HG03575 (cell line): ENCODE measurements at regions not wholly inside any gene's neighbourhood (a gene's known extent, or its start where the extent isn't known, plus 50 kb on each side); places are given as distances from the start of the nearest gene placed in this dataset.

ENCODE experiments used
- ATAC-seq: cut with Tn5 transposase; IDR thresholded peaks from one replicate; pipeline ENCODE4 v1.9.1; 2021; ENCODE audit not compliant: unreplicated experiment, insufficient number of reproducible peaks, low FRiP score; ENCODE audit errors: extremely low read depth

DNA sequence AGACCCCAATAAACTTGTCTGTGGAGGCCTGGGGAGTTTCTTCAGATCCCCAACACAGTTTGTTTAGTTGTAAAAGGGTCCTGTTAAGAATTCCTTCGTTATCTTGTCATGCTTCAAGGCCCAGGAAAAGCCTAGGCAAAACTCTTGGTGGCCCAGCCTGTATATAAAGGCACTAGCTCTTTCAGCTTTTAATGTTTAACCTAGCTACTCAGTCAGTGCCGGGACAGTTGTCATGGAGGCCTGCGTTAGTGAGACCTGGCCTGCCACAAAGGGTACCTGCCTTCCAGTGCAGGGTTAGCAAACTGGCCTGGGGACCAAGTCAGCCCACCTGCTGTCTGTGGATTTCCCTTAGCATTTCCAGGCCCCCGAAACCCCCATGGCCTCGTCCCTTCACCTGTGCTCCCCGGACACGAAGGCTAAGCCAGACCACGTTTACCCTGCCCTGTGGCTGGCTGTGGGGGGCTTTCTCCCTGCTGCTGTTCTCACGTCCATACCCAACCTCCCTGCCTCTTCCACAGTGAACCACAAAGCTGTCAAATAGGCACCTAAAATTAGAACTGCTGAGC, 96.9 kb upstream of the PPP2R2D start:
- ATAC-seq: no peak

DNA sequence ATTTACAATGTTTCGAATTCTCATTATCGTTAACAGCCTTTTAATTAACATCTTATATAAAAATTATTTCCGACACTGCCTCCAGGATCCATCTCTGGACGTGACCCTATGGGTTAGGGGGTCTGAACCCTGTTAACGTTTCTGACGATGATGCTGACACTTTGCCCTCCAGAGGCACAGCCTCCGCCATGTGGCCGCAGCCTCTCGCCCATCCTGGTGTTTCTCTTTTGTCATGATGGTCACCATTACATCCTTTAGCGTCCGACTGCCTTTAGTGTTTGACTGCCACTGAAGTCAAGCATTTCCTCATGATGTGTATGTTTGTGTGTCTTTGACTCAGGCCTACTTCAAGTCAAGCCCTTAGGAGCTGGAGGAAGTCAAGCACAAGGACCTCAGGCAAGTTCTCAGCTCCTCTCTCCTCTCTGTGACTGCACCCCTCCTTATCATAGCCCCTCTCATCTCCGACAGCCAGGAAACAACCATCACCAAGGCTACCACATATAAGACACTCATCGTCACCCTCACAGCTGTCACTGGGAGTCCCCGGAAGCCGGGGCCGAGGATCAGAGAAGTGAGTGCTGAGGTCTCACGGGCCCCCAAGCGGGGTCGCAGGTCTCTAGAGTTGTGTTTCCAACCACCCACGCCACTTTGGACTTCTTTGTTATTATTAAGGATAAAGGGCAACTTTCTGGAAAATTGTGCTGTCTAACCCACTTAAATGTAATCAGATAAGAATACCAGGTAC, 96.1 kb upstream of the PPP2R2D start:
- no peak for ATAC-seq

DNA sequence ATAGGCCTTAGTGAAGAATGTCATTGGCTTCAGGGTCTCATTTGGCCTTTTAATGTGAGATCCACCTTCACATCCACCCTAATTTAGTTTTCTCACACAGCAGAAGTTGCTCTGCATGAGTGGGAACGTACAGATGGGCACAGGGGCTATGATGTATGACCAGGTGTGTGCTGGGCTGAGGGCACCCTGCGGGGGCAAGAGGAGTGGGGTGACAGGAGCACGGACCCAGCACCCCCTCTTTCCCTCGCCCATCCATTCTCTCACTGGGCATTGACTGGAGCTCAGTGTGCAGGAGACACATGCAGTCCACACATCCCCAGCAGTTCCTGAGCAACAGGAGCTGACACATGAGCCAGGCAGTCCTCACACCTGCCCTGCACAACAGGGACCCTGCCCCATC, 95.1 kb upstream of the PPP2R2D start:
- no peak for ATAC-seq

DNA sequence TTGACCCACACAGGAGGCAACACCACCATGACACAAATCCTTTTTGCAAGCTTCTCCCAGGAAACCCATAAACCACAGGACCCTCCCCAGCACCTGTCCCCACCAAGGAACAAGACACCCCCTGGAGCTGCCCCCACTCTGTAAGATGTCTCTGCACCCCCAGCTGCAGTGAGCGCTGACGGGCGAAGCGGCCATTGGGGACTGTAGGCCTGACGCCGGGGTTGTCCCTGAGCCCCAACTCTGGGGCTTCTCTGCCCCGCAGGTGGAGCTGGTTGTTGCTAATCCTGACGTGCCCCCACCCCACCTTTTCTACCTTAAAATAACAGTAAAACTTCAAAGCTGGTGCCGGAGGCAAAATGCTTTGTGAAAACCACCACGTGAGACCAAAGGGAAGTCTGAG, 94.7 kb upstream of the PPP2R2D start:
- ATAC-seq: no peak

DNA sequence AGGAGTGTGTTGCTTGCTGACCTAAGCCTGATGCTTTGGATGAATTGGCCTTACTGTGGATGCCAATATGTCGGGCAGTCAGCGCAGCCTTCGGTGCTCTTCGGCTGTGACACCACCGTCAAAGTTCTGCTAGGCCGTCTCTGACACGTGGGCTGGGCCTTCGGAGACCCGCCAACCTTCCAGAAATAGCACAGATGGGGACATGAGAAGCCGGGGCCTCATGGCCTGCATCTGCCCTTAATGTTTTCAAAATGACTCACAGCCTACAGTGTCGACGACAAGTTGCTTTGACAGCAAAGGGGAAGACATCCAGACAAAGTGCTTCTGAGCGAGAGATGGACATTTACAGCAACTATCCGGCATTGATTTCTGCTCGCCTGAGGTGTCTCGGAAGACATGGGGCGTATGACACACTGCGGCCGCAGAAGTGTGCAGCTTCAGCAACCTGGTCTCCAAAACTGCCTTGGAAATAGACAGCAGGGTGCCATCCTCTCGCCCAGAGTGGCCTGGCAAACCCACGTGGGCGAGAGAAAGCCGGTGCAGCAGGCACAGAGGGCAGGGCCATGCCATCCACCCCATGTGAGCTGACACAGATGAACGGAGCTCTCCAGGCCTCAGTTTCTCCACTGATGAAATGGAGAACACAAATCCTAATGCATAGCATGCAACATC, 94.0 kb upstream of the PPP2R2D start:
- no peak for ATAC-seq

DNA sequence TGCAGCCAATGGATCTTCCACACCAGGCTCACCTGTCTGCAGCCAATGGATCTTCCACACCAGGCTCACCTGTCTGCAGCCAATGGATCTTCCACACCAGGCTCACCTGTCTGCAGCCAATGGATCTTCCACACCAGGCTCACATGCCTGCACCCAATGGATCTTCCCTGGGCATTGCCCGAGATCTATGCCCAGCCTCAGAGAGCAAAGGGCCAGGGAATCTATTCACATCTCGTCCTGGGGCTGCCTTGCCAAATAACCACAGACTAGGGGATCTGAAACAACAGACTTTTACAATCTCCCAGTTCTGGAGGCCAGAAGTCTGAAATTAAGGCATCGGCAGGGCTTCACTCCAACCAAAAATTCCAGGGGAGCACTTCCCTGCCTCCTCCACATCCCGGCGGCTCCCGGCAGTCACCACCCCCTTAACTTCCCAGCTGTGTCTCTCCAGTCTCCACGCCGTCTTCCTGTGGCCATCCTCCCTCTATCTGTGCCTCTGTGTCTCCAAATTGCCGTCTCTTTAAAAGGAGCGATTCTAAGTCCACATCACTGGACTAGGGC, 92.4 kb upstream of the PPP2R2D start:
- no peak for ATAC-seq

DNA sequence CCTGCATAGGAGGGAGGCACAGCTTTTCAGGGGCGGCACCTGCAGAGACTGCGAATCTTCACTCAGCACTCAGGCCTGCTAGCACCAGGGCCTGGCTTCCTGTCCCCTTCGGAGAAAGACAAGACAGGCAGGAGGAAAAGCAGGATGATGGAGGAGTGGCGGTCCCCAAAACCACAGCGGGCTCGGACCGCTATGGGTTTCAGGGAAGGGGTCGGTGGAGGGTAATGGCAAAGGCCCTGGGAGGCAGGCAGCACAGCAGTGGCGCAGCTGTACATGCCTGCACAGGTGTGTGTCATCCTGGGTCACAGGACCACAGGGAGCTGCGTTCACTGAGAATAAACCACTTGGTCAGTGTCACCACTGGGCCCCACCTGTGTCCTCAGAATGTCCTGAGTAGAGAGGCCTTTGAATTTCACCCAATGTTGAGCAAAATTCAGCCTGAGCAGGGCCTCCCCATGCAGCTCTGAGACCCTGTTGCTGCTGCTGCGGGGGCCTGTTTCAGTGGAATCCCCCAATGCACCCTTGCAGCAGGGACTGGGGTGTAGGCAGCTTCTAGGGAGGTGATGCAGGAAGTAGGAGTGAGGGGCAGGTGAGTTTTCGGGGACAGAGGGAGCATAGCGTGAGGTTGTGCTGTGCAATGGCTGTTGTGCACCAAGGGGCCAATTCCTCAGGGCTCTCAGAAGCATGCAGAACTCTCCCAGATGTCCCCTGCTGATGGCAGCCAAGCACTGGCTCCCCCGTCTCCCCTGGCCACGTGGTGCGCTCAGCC, 90.6 kb upstream of the PPP2R2D start:
- no peak for ATAC-seq

DNA sequence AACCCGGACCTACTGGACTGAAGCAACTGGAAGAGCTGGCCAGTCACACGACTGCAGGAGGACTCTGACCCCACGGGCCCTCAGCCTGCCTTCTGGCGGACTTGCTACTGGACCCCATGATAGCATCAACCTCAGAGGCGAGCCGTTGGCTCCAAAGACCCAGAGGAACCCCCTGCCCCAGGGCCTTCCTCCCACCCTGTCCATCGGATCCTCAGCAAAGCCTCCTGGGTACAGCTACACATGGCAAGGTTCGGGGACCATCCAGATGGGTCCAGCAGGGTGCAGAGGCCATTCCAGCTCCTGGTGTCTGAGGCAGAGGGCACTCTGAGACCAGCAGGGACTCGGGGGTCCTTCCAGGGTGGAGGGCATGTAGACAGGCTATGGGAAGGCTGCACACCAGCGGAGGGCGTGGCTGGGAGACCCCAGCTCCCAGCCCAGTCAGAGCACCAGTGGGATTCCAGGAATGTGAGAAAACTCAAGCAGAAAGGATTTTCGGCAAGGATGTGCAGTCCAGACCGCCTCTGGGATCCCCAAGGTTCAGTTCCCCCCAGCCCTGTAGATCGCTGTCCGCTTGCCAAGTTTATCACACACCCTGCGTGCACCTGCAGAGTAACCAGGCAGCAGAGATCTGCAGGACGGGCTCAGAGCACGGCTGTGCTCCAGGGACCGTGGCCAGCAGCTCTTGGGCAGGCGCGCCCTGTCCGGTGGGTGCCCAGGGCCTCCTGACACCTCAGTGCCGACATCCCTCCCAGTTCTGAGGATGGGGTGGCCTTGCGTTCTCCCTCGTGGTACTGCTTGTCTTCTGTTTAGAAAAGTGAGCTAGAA, 89.8 kb upstream of the PPP2R2D start:
- no peak for ATAC-seq

DNA sequence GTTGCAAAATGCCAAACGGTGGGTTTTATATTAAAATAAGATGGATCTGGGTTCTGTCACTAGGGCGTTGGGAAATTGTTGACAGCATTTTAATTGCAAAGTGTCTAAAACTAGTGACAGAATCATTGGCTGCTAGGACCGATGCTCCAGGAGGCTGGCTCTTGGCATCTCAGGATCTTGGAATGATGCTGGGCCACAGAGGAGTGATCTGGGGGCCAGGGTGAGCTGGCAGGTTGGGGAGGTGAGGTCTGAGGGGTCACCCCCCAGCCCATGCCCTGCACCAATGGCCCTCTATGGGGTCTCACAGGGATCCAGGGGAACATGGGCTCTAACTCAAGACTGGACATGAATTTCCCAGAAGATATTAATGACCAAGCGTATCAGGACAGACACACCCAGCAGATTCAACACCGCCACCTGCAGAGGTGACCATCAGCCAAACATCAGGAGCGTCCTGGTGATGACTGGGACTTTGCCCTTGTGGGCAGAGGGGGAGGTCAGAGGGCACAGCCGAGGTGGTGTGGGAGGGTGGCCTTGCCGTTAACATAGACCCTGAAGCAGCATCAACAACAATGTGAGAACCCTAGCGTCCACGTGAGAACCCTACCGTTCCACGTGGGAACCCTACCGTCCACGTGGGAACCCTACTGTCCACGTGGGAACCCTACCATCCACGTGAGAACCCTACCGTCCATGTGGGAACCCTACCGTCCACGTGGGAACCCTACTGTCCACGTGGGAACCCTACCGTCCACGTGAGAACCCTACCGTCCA, 89.0 kb upstream of the PPP2R2D start:
- no peak for ATAC-seq

DNA sequence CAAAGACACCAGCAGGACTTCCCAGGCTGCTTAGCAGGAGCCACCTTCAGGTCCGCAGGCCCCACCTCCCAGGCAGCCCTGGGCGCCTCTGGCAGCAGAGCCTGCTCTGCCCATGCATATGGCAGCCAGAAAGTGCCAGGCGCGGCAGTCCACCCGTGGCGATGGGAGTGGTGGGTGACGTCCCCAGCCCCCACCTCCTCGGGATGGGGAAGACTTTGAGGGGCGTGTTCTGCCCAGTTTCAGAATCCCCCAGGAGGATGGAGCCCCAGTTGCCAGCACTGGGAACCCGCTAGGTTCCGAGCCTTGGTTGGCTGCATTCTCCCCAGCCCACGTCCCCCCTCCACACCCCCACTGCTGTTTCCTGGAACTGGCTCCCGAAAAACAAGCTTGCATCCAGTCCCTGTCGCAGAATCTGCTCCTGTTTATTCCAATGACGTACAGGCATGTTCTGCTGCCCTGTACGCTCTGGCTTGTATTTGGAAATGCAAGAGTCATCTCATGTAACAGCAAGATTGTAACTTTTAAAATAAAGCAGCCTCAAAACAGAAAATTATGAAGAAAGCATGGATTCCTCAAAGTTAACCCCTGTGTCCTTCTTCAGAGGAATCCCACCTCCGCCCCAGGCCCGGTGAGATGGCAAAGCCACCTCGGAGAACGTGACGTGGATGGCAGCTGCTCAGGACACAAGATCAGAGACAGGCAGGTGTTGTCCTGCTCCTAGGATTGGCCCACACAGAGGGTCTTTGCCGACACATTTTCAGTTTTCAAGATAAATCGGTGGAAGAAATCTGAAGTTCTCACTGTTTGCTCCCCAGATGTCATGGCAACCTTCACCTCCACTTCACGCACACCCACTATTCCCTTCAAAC, 87.8 kb upstream of the PPP2R2D start:
- ATAC-seq: no peak

DNA sequence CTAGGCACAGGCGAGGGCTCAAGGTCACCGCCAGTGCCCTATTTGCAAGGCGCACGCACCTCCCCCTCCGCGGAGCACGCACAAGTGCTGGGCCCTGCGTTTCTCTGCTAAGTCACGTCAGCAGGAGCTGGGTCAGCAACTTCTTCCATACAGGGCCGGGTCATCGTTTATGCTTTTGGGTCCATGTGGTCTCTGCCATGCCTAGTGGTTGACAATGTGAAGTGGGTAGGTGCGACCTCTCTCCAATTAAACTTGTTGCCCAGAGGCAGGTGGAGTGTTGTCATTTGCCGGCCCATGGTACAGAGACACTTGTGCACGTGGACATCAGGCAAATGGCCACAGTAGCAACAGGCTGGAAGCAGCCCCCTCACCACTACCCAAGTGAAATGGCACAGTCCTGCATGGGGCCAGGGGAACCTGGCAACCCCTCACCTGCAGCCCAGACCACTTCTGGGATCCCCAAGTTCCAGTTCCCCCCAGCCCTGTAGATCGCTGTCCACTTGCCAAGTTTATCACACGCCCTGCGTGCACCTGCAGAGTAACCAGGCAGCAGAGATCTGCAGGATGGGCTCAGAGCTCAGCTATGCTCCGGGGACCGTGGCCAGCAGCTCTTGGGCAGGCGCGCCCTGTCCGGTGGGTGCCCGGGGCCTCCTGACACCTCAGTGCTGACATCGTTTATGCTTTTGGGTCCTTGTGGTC, 86.1 kb upstream of the PPP2R2D start:
- ATAC-seq: no peak

DNA sequence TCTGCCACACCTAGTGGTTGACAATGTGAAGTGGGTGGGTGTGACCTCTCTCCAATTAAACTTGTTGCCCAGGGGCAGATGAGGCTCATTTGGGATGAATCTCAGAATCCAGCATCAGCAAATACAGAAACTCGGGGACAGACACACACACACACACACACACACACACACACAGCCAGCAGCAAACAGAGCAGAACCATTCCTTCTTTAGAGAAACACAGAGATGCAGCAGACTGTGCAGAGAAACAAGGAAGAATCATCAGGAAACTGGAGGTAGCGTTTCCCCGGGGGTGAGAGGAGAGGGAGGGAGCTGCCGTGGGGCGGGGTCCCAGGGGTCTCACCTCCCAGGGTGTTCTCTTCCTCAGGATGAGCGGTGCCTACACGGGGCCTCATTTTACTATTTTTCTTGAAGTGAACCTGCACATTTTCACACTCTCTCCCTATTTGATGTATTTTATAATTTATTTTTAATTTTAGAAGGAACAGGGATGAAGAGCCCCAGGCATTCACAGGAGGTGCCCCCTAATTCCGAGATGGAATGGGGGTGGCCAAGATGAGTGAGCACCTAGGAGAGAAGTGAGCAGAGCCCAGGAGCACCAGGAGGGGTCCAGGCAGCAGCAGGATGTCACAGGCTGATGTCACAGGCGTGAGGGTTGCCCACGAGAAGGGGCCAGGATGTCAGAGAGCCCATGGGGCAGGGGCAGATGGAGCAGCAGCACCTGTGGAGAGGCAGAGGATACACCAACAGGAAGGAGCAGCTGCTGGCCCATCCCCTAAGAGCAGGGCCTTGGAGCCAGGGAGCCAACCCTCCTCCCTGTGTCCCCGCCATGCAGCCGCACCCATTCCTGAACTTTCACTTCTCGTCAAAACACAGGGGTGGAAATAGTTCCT, 85.3 kb upstream of the PPP2R2D start:
- ATAC-seq: no peak

DNA sequence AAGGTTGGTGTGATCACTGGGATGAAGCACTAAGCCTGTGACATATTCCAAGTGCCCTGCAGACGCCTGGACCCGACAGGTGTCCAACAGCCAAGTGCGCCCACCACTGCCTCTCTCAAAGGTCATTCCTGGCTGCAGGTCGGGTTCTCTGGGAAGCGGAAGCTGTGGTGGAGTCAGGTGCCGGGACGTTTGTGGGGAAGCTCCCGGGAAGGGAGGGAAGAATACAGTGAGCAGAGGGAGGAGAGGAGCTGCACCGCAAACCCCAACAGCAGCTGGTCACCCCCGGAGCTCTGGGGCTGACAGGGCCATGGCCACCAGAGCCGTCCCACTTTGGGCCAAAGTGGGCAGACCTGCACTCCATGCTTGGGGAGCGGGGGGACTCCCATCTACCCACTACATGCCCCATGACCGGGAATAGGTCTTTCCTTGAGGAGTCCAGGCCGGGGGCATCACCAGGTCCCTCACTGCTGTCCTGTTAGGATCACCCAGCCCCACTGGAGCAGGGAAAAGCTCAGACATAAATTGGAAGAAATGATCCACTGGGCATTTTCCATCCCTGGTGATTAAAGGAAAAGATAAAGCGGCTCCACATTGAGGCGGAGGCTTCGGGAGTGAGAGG, 84.5 kb upstream of the PPP2R2D start:
- ATAC-seq: no peak

DNA sequence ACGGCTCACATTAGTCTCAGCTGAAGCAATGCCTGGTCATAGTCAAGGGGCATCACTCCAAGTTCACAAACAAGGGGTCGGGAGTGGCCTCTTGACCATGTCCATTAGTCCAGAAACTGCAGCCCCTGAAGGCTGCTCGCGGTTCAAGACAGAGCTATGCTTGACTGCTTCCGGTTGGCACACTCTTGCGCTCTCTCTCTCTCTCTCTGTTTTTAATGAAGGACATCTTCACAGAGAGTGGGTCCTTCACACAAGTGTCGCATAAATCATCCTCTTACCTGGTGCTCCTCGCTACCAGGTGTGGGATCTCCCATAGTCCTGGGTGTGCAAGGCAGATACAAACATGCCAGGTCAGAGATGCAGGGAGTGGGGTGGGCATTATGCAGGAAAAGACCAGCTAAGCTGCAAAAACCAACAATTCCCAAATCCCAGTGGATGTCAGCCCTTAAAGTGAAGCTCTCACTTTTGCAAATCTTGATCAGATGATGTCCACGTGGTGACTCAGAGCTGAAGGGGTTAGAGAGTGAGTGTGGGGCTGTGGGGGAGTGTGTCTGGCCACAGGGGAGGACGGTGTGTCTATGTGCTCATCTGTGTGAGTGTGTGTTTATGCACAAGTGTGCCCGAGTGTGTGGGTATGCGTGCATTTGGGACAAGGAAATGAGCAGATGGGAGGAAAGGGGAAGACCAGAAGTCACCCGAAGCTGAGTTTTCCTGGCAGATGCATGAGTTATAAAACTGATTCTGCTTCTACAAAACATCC, 83.7 kb upstream of the PPP2R2D start:
- ATAC-seq: no peak
